Stimulated activated CD4-positive, alpha-beta T cell treated with anti-CD3 and anti-CD28 coated beads, TNF-alpha, amount 100 ng/mL, for 4 hours (primary cell): ENCODE measurements at regions not wholly inside any gene's neighbourhood (a gene's known extent, or its start where the extent isn't known, plus 50 kb on each side); places are given as distances from the start of the nearest gene placed in this dataset.
"Not testable (repeated sequence)": the region's sequence is repeated elsewhere in the genome, so short reads cannot be mapped to it uniquely, and the experiment has no call there.

ENCODE experiments used
- DNase-seq, 3 experiments: peaks; one replicate each; pipeline ENCODE4 v3.0.0-alpha.2; 2020; ENCODE audit warnings: low read depth in 3 of 3

GRCh38 chr2:34734042-34734441, 1134.9 kb upstream of the FAM98A start:
- DNase-seq: no peak

DNA sequence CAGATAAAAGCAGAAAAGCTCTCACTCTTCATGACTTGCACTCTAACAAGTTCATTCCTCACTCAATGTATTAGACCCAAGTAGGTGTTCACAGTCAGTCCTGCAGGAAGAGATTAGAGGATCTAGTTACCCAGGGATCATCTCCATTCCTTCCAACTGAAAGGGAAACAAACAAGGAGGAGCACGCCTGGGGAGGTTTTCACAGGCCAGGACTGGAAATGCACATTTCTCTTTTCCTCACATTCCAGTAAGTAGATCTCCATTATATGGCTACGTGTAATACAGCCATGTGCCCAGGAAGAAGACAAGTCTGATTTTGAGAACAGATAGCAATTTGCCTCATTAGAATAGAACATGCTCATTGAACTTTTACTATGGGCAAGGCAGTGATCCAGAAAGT, 1132.2 kb upstream of the FAM98A start:
- DNase-seq: no peak

DNA sequence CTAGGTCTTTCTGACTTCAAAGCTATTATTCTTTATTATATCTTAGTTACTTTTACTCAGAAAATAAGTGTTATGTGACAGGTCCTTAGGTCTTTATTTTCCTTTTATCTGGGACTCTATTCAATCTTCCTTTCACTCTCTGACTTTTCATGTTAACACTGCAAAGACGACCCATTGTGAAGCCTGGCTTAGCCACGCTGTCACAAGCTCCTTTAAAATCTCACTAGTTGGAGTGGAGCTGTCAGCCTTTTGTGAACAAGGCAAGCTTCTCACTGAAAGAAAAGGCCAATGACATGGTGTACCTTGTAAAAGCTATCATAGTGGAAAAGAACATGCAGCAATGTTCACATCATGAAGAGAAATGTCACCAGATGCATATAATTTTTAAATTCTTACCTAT, 1130.7 kb upstream of the FAM98A start:
- DNase-seq: no peak

DNA sequence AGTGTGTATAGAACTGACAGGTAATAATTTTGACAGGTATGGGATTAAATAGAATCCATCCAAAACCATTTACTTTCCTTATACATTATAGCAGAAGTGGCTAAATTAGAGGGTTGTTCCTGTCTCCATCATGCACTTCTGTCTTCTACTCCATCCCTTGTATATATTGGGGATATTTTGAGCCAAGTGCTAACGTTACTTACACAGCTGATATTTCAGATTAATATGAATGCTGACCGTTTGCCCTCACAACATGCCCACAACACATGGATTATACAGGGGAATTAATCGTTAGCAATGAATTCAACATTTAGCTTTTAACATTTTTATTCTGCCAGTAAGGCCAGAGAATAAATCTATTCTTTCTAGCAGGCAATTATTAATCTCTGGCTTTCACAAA, 1125.0 kb upstream of the FAM98A start:
- no peak for DNase-seq

GRCh38 chr2:34723683-34724082, 1124.6 kb upstream of the FAM98A start:
- no peak for DNase-seq

- DNase-seq: no peak
Observed at GRCh38 chr2:34719206-34719605, 1120.1 kb upstream of the FAM98A start.

DNA sequence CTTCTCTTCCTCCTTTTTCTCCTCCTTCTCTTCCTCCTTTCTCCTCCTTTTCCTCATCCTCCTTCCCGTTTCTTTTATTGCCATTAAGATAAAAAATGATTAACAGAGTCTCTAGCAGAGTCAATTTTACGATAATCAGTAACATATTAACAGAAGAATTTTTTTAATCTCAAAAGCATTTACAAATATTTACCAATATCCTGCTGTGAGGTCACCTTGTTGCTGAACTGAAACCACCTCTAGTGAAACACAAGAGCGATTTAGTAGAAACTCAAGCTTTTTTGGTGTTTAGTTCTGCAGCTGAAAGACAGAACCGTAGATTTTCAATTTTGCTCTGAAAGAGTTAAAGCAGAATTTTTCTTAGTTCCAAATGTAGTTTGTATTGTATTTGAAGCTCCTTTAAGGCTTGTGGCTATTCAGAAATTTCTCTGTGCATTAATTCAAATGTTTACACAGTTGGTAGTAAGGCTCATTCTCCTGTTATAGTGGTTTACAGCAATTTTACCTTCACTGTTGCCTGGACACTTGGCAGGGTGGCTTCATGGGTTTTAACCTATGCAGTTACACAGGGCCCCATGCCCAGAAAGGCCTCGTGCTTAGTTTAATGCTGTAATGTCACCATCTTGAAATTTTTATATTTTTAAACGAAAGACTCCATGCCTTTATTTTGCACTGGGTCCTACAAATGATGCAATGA, 1106.6 kb upstream of the FAM98A start:
- no peak for DNase-seq

DNA sequence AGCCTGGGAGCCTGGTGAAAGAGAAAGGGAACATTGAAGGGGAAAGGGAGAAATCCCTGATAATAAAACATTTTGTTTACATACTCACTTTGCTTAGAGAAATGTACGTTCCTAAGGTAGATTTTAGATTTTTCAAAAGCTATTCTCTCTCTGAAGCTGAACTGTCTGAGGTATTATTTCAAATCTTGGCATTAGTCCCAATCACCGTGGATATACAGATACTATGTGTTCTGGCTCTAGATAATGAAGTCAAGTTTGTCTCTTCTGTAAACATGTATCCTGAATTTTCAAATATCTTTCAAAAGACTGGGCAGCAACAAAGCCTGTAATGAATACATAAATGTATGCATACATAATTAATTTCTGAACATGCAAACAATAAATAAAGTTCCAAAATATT, 1104.2 kb upstream of the FAM98A start:
- no peak for DNase-seq

DNA sequence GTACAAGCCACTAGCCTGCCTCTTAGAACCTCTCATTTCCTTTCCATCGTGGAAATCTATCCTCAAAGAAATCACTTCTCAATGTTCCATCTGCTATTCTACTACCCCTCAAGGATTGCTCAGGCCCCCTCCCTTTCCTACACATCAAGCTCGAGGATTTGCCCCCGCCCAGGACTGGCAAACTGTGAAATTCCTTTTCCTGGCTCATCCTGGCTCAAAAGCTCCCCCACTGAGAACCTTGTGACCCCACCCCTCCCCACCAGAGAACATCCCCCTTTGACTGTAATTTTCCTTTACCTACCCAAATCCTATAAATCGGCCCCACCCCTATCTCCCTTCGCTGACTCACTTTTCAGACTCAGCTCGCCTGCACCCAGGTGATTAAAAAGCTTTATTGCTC, 1103.3 kb upstream of the FAM98A start:
- DNase-seq: not testable (repeated sequence)

- DNase-seq: not testable (repeated sequence)
Observed at GRCh38 chr2:34677591-34677990, 1078.5 kb upstream of the FAM98A start.

DNA sequence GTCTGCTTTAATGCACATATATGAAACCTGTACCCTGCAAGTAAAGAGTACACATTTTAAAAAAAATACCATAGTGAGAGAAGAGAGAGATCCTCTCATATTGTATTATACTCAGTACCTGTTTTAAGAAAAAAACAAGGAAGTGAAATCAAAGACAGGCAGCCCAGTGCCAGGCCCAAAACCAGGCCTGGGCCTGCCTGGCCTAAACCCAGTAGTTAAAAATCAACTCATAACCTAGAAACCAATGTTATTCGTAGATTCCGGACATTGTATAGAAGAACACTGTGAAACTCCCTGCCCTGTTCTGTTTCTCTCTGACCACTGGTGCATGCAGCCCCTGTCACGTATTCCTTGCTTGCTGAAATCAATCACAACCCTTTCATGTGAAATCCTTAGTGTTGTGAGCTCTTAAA, 1078.0 kb upstream of the FAM98A start:
- not testable (repeated sequence) for DNase-seq

DNA sequence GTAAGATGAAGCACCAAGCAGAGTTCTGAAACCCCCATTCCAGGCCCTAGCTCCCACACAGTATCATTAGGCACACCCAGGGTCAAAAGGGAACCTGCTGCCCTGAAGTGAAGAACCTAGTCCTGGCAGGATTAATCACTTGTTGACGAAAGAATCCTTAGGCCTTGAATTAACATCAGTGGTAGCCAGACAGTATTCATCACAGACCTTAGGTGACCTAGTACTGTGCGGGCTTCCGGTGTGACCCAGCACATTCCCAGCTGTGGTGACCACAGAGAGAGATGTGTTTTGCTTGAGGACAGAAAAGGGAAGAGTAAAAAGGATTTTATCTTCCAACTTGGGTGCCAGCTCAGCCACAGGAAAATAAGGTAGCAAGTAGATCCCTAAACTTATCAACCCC, 1071.4 kb upstream of the FAM98A start:
- DNase-seq: no peak

- no peak for DNase-seq
Observed at GRCh38 chr2:34666821-34667220, 1067.7 kb upstream of the FAM98A start.

GRCh38 chr2:34664266-34664665, 1065.2 kb upstream of the FAM98A start:
- DNase-seq: no peak

- no peak for DNase-seq
Observed at GRCh38 chr2:34663314-34663713, 1064.2 kb upstream of the FAM98A start.

DNA sequence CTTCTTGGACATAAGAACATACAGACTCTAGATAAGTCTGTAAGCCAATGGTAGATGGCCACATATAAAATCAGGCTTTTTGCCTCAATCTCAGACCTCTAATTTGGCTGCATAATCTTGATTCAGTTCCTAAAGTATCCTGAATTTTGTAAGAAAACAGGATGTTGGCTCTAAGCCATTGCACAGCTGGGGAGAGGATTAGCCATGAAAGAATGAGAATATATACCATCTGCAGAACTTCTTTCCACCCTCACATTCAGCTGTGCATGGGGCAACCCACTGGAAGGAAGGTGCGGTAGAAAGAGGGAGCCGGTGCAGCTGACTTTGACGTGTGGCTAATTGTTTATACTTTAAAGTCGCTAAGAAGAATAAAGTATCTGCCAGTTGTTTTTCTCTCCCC, 1061.6 kb upstream of the FAM98A start:
- no peak for DNase-seq

DNA sequence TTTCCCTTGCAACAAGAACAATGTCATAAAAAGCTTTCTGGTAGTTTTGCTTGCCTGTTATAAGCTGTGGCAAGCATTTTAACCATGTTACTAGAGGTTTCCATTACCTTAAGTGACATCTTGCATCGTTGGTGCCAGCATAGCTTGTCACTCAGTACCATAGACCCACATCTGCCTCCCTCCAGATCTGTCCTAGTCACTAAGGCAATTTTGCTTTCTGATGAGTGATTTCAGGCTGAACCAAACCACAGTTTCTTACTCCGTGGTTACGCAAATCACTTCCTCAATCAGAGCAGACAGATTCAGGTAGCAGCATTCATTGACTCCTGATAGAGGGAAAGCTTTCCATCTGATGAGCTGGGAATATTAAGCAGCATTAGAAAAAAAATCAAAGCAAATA, 1057.5 kb upstream of the FAM98A start:
- no peak for DNase-seq

GRCh38 chr2:34652636-34653035, 1053.5 kb upstream of the FAM98A start:
- DNase-seq: no peak

- no peak for DNase-seq
Observed at GRCh38 chr2:34646901-34647300, 1047.8 kb upstream of the FAM98A start.

DNA sequence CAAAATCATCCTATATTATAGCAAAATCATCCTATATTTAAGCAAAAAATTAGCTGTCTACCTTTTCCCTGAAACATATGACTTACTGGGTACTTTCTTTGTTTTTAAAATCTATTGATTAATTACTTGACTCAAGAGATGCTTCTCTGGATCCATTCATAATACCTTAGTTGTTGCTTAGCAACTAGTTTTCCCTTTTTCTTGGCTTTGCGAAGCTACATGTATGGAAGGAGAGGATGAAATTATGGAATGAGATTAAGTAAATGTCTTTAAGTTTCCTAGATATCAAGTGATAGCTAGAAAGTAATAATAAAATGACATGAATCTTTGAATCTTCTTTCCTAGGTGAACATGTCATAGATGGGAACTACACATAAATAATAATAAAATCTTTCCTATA, 1033.2 kb upstream of the FAM98A start:
- DNase-seq: no peak

DNA sequence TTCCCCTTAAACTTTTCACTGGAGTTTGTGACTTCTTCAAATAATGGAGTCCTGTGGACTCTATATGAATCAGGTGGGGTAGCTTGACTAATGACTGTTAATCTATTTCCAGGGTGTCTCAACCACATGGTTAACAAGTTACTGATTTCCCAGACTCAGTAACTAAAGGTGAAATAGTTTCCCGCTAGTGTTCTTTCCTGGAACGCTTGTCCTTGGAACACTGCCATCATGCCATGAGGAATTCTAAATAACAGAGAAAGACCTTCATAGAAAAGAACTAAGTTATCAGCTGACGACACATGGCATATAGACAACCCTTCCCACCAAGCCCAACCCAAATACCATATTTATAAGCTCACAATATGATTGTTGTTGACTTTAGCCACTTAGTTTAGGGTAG, 1027.9 kb upstream of the FAM98A start:
- DNase-seq: no peak

GRCh38 chr2:34604164-34604563, 1005.1 kb upstream of the FAM98A start:
- no peak for DNase-seq

- DNase-seq: no peak
Observed at GRCh38 chr2:34602262-34602661, 1003.2 kb upstream of the FAM98A start.

GRCh38 chr2:34601561-34601960, 1002.5 kb upstream of the FAM98A start:
- no peak for DNase-seq
